SU-DHL-6 (cell line): ENCODE measurements at regions not wholly inside any gene's neighbourhood (a gene's known extent, or its start where the extent isn't known, plus 50 kb on each side); places are given as distances from the start of the nearest gene placed in this dataset.

Experiments used
- H2AFZ ChIP-seq: fragments of 200-600 bp; sonication (generic); 2 replicates; pipeline ENCODE4 v1.6.1; 2014; ENCODE audit warnings: low read depth, mild to moderate bottlenecking, moderate library complexity, mixed read lengths, antibody characterized with exemption, low read length; ENCODE audit not compliant: severe bottlenecking
- H3F3A ChIP-seq: fragments of 200-600 bp; shearing (Covaris generic); 2 replicates; pipeline ENCODE4 v1.6.0; 2016; ENCODE audit warnings: antibody characterized with exemption, mild to moderate bottlenecking; ENCODE audit not compliant: insufficient read depth
- H3K27ac ChIP-seq: fragments of 200-600 bp; sonication (generic); 2 replicates; pipeline ENCODE4 v1.5.1; 2016; ENCODE audit warnings: low read depth, mild to moderate bottlenecking, low read length, moderate library complexity, mixed read lengths
- H3K27me3 ChIP-seq: fragments of 200-600 bp; sonication (generic), shearing (Covaris generic); 2 replicates; pipeline ENCODE4 v1.6.0; 2014; ENCODE audit warnings: mild to moderate bottlenecking, low read length
- H3K36me3 ChIP-seq: fragments of 200-600 bp; sonication (generic); 2 replicates; pipeline ENCODE4 v1.6.1; 2014; ENCODE audit warnings: mild to moderate bottlenecking, low read length, mixed read lengths
- H3K4me2 ChIP-seq: fragments of 300-600, 200-600 bp; shearing (Covaris generic), sonication (generic); 2 replicates; pipeline ENCODE4 v1.6.0; 2014; ENCODE audit warnings: low read length, low read depth, mild to moderate bottlenecking; ENCODE audit not compliant: poor library complexity, severe bottlenecking
- H3K4me3 ChIP-seq: fragments of 200-600 bp; sonication (generic); 2 replicates; pipeline ENCODE4 v1.5.1; 2014; ENCODE audit warnings: antibody characterized with exemption, low read length, mild to moderate bottlenecking, mixed read lengths; ENCODE audit not compliant: insufficient read depth, poor library complexity, severe bottlenecking
- H3K79me2 ChIP-seq: fragments of 200-600 bp; sonication (generic); 2 replicates; pipeline ENCODE4 v1.6.1; 2014; ENCODE audit warnings: mild to moderate bottlenecking, low read length, moderate library complexity; ENCODE audit not compliant: insufficient read depth
- H3K9ac ChIP-seq: fragments of 200-600 bp; sonication (generic); 2 replicates; pipeline ENCODE4 v1.7.0; 2014; ENCODE audit warnings: mild to moderate bottlenecking, low read length
- H3K9me2 ChIP-seq: fragments of 200-600 bp; sonication (generic); replicated peaks from 2 replicates; pipeline ENCODE4 v1.6.1; 2014; ENCODE audit warnings: low read length; ENCODE audit not compliant: insufficient read depth
- H3K9me3 ChIP-seq: fragments of 200-600 bp; sonication (generic); 2 replicates; pipeline ENCODE4 v1.6.1; 2014; ENCODE audit warnings: low read length, mixed read lengths; ENCODE audit not compliant: insufficient read depth
- H4K20me1 ChIP-seq: fragments of 200-600 bp; sonication (generic); 2 replicates; pipeline ENCODE4 v1.6.1; 2014; ENCODE audit warnings: low read depth, mild to moderate bottlenecking, antibody characterized with exemption, low read length, moderate library complexity, mixed read lengths
- EZH2phosphoT487 ChIP-seq: fragments of 200-600 bp; sonication (generic), shearing (Covaris generic); conservative IDR thresholded peaks from 2 replicates; pipeline ENCODE4 v1.6.1; 2018; ENCODE audit warnings: mild to moderate bottlenecking, antibody characterized with exemption, low read length, moderate library complexity, mixed read lengths
- TF ChIP-seq, protein P1 (sequence below): fragments of 200-600 bp; sonication (generic); IDR thresholded peaks from one replicate; pipeline ENCODE4 v1.5.1; 2017; ENCODE audit warnings: antibody characterized with exemption, mild to moderate bottlenecking, low read length, moderate library complexity; ENCODE audit not compliant: insufficient read depth, poor library complexity, severe bottlenecking

DNA sequence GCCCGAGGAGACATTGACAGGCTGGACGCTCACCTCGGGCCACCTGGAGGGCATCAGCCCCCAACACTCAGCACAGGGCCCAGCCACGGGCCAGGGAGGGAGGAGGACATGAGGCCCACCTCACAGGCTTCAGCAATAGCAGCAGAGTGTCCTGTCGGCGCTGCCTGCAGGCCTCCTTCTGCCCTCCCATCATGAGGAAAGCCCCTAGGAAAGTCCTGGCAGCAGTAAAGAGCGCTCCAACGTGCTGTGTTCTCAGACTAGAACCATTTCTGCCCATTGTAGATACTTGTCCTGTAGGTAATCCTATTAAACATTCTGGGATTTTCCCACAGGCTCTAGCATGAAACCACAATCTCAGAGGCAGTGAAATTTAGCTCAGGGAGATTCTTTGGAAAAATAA lies 62.0 kb upstream of the GALNT2 start:
- no peaks in the 10 kb centered on the region for H3F3A ChIP-seq
- H3K79me2 ChIP-seq = no peaks in the 10 kb centered on the region
- H3K9me3 ChIP-seq = no peaks in the 10 kb centered on the region
- no peak overlapping the region for H3K4me3 ChIP-seq
- H3K27ac ChIP-seq = no peak overlapping the region
- TF ChIP-seq, protein P1, sequence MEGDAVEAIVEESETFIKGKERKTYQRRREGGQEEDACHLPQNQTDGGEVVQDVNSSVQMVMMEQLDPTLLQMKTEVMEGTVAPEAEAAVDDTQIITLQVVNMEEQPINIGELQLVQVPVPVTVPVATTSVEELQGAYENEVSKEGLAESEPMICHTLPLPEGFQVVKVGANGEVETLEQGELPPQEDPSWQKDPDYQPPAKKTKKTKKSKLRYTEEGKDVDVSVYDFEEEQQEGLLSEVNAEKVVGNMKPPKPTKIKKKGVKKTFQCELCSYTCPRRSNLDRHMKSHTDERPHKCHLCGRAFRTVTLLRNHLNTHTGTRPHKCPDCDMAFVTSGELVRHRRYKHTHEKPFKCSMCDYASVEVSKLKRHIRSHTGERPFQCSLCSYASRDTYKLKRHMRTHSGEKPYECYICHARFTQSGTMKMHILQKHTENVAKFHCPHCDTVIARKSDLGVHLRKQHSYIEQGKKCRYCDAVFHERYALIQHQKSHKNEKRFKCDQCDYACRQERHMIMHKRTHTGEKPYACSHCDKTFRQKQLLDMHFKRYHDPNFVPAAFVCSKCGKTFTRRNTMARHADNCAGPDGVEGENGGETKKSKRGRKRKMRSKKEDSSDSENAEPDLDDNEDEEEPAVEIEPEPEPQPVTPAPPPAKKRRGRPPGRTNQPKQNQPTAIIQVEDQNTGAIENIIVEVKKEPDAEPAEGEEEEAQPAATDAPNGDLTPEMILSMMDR = no peak
- no peak for TF ChIP-seq EZH2phosphoT487
- H3K36me3 ChIP-seq = no peaks in the 10 kb centered on the region
- H3K9me2 ChIP-seq = no peaks in the 10 kb centered on the region
- H2AFZ ChIP-seq = no peak overlapping the region
- no peak overlapping the region for H3K4me2 ChIP-seq
- no peak overlapping the region for H3K9ac ChIP-seq
- H4K20me1 ChIP-seq = no peaks in the 10 kb centered on the region
- no peaks in the 10 kb centered on the region for H3K27me3 ChIP-seq

DNA sequence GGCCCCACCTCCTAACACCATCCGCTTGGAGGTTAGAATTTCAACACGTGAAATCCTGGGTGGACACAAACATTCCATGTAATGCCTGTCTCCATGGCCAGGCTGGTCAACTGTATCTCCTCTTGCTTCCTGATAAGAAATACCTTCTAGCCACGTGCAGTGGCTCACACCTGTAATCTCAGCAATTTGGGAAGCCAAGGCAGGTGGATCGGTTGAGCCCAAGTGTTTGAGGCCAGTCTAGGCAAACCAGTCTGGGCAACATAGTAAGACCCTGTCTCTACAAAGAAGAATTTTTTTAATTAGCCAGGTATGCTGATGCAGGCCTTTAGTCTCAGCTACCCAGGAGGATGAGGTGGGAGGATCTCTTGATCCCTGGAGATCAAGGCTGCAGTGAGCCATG lies 58.3 kb upstream of the GALNT2 start:
- Histone ChIP-seq H3F3A (no peaks in the 10 kb centered on the region), H3K9ac (no peak overlapping the region), H3K79me2 (no peaks in the 10 kb centered on the region), H3K9me2 (no peaks in the 10 kb centered on the region), H3K4me2 (no peak overlapping the region), H3K36me3 (no peaks in the 10 kb centered on the region), H3K9me3 (no peaks in the 10 kb centered on the region), H4K20me1 (no peaks in the 10 kb centered on the region), H3K27me3 (no peaks in the 10 kb centered on the region), H3K27ac (no peak overlapping the region), H3K4me3 (no peak overlapping the region), H2AFZ (no peak overlapping the region)
- TF ChIP-seq, protein P1 = no peak
- TF ChIP-seq EZH2phosphoT487 = no peak

DNA sequence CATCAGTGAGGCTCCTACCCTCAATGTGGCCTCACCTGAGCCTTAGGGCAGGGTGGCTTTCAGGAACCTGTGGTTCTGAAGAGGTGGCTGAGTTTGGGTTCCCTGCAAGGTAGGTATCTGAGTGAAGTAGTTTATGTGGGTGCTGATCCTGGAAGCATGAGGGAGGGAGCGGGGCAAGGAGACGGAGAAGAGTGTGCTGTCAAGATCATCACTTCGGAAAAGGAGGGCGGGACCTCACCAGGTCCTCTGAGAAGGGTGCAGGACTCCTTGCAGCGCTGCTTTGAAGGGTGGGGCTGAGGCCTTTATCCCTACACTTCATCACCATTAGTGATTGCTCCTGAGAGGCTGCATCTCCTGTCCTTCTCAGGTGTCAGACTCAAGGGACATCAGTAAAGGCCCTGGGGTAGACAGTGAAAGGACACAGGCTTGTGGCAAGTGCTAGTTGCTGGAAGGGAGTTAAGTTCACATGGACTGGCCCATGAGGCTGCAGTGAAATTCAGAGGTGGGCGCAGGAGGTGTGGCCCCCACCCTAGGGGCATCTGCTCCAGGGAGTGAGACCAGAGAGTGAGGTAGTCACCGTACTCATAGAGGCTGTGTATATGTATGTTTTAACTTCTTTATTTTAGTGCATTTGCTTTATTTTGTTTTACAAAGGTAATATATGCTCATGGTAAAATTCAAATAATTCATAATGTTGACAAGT lies 57.3 kb upstream of the GALNT2 start:
- H4K20me1 ChIP-seq = no peaks in the 10 kb centered on the region
- no peak for TF ChIP-seq EZH2phosphoT487
- H3F3A ChIP-seq = no peaks in the 10 kb centered on the region
- H3K79me2 ChIP-seq = no peaks in the 10 kb centered on the region
- no peak overlapping the region for H2AFZ ChIP-seq
- no peak overlapping the region for H3K27ac ChIP-seq
- H3K9me2 ChIP-seq = no peaks in the 10 kb centered on the region
- H3K9me3 ChIP-seq = no peaks in the 10 kb centered on the region
- H3K4me2 ChIP-seq = no peak overlapping the region
- no peak overlapping the region for H3K9ac ChIP-seq
- no peaks in the 10 kb centered on the region for H3K36me3 ChIP-seq
- H3K27me3 ChIP-seq = no peaks in the 10 kb centered on the region
- H3K4me3 ChIP-seq = no peak overlapping the region

DNA sequence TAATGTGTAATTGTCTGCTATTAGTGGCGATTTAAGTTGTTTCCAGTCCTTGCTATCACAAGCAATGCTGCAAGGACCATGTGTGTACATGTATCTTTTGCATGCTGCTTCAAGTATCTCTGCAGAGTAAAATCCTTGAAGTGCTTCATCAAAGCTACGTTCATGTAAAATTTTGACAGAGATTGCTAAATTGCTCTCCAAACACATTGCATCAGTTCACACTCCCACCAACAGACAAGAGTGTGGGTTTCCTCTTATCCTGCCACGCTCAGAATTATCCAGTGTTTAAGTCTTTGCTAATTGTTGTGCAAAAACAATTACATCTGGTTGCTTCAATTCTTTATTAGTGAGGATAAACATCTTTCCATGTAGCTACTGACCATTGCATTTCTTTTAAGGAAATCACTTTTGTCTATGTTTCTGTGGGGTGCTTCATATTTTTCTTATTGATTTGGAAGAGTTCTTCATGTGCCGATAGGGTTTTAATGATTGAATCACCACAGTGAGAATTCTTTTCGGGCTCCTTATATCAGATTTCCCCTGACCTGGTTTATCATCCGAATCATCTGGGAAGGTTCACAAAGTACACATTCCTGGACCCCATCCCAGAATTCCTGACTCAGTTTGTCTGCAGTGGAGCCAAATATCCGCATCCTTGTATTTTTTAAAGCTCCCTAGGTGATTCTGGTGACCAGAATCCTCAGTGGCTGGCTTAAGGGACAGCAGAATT lies 56.3 kb upstream of the GALNT2 start:
- Histone ChIP-seq H3K4me3 (no peak overlapping the region), H3K27ac (no peak overlapping the region), H3F3A (no peaks in the 10 kb centered on the region), H3K9ac (no peak overlapping the region), H4K20me1 (no peaks in the 10 kb centered on the region), H3K9me3 (no peaks in the 10 kb centered on the region), H3K4me2 (no peak overlapping the region), H3K79me2 (no peaks in the 10 kb centered on the region), H3K27me3 (no peaks in the 10 kb centered on the region), H3K36me3 (no peaks in the 10 kb centered on the region), H3K9me2 (no peaks in the 10 kb centered on the region), H2AFZ (no peak overlapping the region)
- no peak for TF ChIP-seq EZH2phosphoT487
- TF ChIP-seq, protein P1 = no peak
